ENCODE measurements at regions not wholly inside any gene's neighbourhood (a gene's known extent, or its start where the extent isn't known, plus 50 kb on each side); places are given as distances from the start of the nearest gene placed in this dataset.

GRCh38 chr17:36816214-36816906 lies 120.9 kb upstream of the LHX1 start:
- no peak for DNase-seq (ENCODE audit: low read depth)

- DNase-seq (ENCODE audit: low read depth): no peak
Observed at GRCh38 chr17:36816907-36817288, 120.4 kb upstream of the LHX1 start.

GRCh38 chr17:36817483-36818048 lies 119.7 kb upstream of the LHX1 start:
- DNase-seq (ENCODE audit: low read depth): no peak

GRCh38 chr17:36818134-36818825 lies 119.0 kb upstream of the LHX1 start:
- DNase-seq (ENCODE audit: low read depth): no peak

GRCh38 chr17:36823850-36824677 lies 113.2 kb upstream of the LHX1 start:
- no peak for DNase-seq (ENCODE audit: low read depth)

GRCh38 chr17:36824678-36825101 lies 112.6 kb upstream of the LHX1 start:
- no peak for DNase-seq (ENCODE audit: low read depth)

GRCh38 chr17:36825113-36825512 lies 112.2 kb upstream of the LHX1 start:
- no peak for DNase-seq (ENCODE audit: low read depth)

GRCh38 chr17:36825521-36825920 lies 111.8 kb upstream of the LHX1 start:
- DNase-seq (ENCODE audit: low read depth): no peak

- DNase-seq (ENCODE audit: low read depth): no peak
Observed at GRCh38 chr17:36825951-36826350, 111.3 kb upstream of the LHX1 start.

- no peak for DNase-seq (ENCODE audit: low read depth)
Observed at GRCh38 chr17:36827081-36827480, 110.2 kb upstream of the LHX1 start.

- DNase-seq (ENCODE audit: low read depth): no peak
Observed at GRCh38 chr17:36829676-36830075, 107.6 kb upstream of the LHX1 start.

GRCh38 chr17:36833279-36833678 lies 104.0 kb upstream of the LHX1 start:
- DNase-seq (ENCODE audit: low read depth): no peak

GRCh38 chr17:36835036-36835435 lies 102.2 kb upstream of the LHX1 start:
- no peak for DNase-seq (ENCODE audit: low read depth)

- no peak for DNase-seq (ENCODE audit: low read depth)
Observed at GRCh38 chr17:36837195-36837938, 99.9 kb upstream of the LHX1 start.

GRCh38 chr17:36837939-36838272 lies 99.4 kb upstream of the LHX1 start:
- no peak for DNase-seq (ENCODE audit: low read depth)

GRCh38 chr17:36839256-36839655 lies 98.0 kb upstream of the LHX1 start:
- DNase-seq (ENCODE audit: low read depth): no peak

GRCh38 chr17:36840796-36841195 lies 96.5 kb upstream of the LHX1 start:
- no peak for DNase-seq (ENCODE audit: low read depth)

- DNase-seq (ENCODE audit: low read depth): no peak
Observed at GRCh38 chr17:36842231-36842819, 95.0 kb upstream of the LHX1 start.

- DNase-seq (ENCODE audit: low read depth): no peak
Observed at GRCh38 chr17:36842963-36843558, 94.2 kb upstream of the LHX1 start.

- DNase-seq (ENCODE audit: low read depth): no peak
Observed at GRCh38 chr17:36844013-36844412, 93.3 kb upstream of the LHX1 start.

GRCh38 chr17:36844601-36845000 lies 92.7 kb upstream of the LHX1 start:
- no peak for DNase-seq (ENCODE audit: low read depth)
